ENCODE measurements at regions not wholly inside any gene's neighbourhood (a gene's known extent, or its start where the extent isn't known, plus 50 kb on each side); places are given as distances from the start of the nearest gene placed in this dataset.
A peak's percentile ranks its signal among the peaks of the same experiment; 100 is the strongest.

- no peak overlapping the region for H3K4me3 ChIP-seq (replicated peaks in 1 of 2; ENCODE audit: low read depth in 2 of 2, low read length in 2 of 2)
- TF ChIP-seq, protein P1, sequence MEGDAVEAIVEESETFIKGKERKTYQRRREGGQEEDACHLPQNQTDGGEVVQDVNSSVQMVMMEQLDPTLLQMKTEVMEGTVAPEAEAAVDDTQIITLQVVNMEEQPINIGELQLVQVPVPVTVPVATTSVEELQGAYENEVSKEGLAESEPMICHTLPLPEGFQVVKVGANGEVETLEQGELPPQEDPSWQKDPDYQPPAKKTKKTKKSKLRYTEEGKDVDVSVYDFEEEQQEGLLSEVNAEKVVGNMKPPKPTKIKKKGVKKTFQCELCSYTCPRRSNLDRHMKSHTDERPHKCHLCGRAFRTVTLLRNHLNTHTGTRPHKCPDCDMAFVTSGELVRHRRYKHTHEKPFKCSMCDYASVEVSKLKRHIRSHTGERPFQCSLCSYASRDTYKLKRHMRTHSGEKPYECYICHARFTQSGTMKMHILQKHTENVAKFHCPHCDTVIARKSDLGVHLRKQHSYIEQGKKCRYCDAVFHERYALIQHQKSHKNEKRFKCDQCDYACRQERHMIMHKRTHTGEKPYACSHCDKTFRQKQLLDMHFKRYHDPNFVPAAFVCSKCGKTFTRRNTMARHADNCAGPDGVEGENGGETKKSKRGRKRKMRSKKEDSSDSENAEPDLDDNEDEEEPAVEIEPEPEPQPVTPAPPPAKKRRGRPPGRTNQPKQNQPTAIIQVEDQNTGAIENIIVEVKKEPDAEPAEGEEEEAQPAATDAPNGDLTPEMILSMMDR (IDR thresholded peaks at IDR 0.05; ENCODE audit: low read depth, low read length), result no peak
- no peak for DNase-seq (ENCODE audit: low read depth in 2 of 2)
Observed at GRCh38 chrX:116284400-116284799, 113.9 kb downstream of the AGTR2 start.

DNA sequence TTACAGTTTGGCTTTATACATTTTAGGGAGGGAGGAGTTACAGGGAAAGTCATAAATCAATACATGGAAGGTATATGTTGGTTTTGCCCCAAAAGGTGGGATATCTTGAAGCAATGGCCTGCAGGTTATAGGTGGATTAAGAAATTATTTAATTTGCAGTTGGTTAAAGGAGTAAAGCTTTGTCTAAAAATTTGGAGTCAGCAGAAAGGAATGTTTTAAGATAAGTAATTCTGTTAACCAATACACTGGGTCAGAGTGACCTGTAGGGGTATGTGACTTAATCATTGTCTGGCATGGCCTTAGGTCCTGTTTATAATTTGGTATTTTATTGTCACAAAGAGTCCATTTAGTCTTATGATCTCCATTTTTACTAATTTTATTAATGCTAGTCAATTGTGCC, 115.0 kb downstream of the AGTR2 start:
- no peak overlapping the region for H3K4me3 ChIP-seq (replicated peaks in 1 of 2; ENCODE audit: low read depth in 2 of 2, low read length in 2 of 2)
- peak in 1 of 2 donors; percentile 25 for DNase-seq (ENCODE audit: low read depth in 2 of 2)
- TF ChIP-seq, protein P1 (IDR thresholded peaks at IDR 0.05; ENCODE audit: low read depth, low read length), result no peak

DNA sequence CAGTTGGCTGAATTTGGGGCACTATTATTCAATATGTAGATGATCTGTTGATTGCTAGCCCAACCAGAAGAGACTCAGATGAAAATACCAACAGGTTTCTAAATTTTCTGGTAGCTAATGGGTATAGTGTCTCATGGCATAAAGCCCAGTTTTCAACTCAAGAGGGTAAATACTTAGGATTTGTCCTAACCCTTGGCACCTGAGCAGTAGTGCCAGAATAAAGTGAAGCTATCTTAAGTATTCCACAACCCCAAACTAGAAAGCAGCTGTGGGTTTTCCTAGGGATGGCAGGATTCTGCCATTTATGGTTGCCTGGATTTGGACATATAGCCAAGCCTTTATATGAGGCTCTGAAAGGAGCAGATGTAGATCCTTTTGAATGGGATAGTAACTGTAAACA, 119.0 kb downstream of the AGTR2 start:
- TF ChIP-seq, protein P1 (IDR thresholded peaks at IDR 0.05; ENCODE audit: low read depth, low read length), result no peak
- H3K4me3 ChIP-seq (replicated peaks in 1 of 2; ENCODE audit: low read depth in 2 of 2, low read length in 2 of 2), result no peak overlapping the region
- DNase-seq (ENCODE audit: low read depth in 2 of 2), result no peak

DNA sequence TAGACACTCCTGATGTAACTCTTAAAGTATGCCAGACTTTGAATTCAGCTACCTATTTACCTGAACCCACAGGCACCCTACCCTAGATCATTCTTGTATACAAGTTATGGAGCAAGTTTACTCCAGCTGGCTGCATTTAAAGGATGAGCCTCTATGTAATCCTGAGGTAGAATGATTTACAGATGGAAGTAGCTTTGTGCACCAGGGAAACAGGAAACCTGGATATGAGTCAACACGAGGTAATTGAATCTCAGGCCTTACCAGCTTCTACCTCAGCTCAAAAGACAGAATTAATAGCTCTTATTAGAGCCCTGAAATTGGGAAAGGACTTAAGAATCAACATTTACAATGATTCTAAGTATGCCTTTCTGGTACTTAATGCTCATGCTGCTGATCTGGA, 119.8 kb downstream of the AGTR2 start:
- TF ChIP-seq, protein P1 (IDR thresholded peaks at IDR 0.05; ENCODE audit: low read depth, low read length), result no peak
- DNase-seq (ENCODE audit: low read depth in 2 of 2), result peak in 1 of 2 donors; percentile 9
- H3K4me3 ChIP-seq (replicated peaks in 1 of 2; ENCODE audit: low read depth in 2 of 2, low read length in 2 of 2), result no peak overlapping the region

DNA sequence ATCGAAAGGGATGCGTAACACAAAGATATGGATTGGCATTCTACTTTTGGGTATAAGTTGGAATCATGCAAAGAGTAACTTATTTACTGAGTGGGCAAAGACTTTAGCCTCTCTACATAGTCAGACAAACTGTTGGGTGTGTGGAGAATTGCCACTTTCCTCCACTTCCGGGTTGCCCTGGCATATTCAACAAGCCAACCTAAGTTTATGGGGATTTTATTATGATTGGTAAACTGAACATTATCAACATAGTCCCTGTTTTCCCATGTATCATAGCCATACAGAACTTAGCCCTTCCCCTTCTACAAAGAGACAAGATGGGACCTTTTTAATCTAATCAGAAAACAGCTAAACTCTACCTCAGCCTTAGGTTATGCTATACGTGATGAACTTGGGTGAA, 121.6 kb downstream of the AGTR2 start:
- TF ChIP-seq, protein P1 (IDR thresholded peaks at IDR 0.05; ENCODE audit: low read depth, low read length), result no peak
- DNase-seq (ENCODE audit: low read depth in 2 of 2), result no peak
- no peak overlapping the region for H3K4me3 ChIP-seq (replicated peaks in 1 of 2; ENCODE audit: low read depth in 2 of 2, low read length in 2 of 2)

GRCh38 chrX:116298956-116299355, 128.4 kb downstream of the AGTR2 start:
- no peak overlapping the region for H3K4me3 ChIP-seq (replicated peaks in 1 of 2; ENCODE audit: low read depth in 2 of 2, low read length in 2 of 2)
- no peak for DNase-seq (ENCODE audit: low read depth in 2 of 2)
- TF ChIP-seq, protein P1 (IDR thresholded peaks at IDR 0.05; ENCODE audit: low read depth, low read length), result no peak

GRCh38 chrX:116306218-116306617, 130.2 kb upstream of the SLC6A14 start:
- TF ChIP-seq, protein P1 (IDR thresholded peaks at IDR 0.05; ENCODE audit: low read depth, low read length), result no peak
- no peak for DNase-seq (ENCODE audit: low read depth in 2 of 2)
- no peak overlapping the region for H3K4me3 ChIP-seq (replicated peaks in 1 of 2; ENCODE audit: low read depth in 2 of 2, low read length in 2 of 2)

All from cardiac fibroblast (primary cell).